ENCODE measurements at regions not wholly inside any gene's neighbourhood (a gene's known extent, or its start where the extent isn't known, plus 50 kb on each side); places are given as distances from the start of the nearest gene placed in this dataset.
"Not testable (repeated sequence)": the region's sequence is repeated elsewhere in the genome, so short reads cannot be mapped to it uniquely, and the experiment has no call there.

GRCh38 chr11:112514011-112514740 is 253.5 kb upstream of the PLET1 start:
- DNase-seq (ENCODE audit: low read depth) = no peak

GRCh38 chr11:112516261-112516660 is 255.6 kb upstream of the PLET1 start:
- DNase-seq (ENCODE audit: low read depth) = no peak

DNA sequence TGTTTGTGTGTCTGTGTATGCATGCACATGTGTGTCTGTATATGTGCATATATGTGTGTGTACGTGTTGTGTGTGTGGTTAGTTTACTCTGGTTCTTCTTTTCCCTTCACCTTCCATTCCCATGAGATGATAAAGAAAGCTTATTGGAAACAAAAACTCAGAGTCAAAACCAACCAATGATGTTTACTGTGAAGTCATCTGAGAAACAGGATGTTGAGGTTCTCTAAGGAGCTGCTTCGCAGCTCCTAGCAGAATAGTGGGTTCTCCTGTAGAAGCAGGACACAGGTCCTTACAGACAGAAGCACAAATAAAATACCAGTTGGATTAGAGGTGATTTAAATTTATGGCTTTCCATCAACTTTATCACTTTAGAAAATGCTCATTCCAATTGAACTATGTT is 256.1 kb upstream of the PLET1 start:
- DNase-seq (ENCODE audit: low read depth) = no peak

- no peak for DNase-seq (ENCODE audit: low read depth)
Observed at GRCh38 chr11:112518371-112518770, 257.7 kb upstream of the PLET1 start.

DNA sequence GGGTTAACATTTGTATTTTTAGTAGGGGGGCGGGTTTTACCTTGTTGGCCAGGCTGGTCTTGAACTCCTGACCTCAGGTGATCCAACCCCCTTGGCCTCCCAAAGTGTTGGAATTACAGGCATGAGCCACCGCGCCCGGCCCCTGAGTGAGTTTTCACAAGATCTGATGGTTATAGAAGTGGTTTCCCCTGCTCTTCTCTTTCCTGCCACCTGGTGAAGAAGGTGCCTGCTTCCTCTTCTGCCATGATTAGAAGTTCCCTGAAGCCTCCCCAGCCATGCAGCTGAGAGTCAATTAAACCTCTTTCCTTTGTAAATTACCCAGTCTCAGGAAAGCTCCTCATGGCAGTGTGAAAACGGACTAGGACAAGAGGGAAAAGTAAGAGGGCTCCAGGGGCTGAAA is 259.1 kb upstream of the PLET1 start:
- DNase-seq (ENCODE audit: low read depth) = no peak

GRCh38 chr11:112520354-112520753 is 259.7 kb upstream of the PLET1 start:
- no peak for DNase-seq (ENCODE audit: low read depth)

DNA sequence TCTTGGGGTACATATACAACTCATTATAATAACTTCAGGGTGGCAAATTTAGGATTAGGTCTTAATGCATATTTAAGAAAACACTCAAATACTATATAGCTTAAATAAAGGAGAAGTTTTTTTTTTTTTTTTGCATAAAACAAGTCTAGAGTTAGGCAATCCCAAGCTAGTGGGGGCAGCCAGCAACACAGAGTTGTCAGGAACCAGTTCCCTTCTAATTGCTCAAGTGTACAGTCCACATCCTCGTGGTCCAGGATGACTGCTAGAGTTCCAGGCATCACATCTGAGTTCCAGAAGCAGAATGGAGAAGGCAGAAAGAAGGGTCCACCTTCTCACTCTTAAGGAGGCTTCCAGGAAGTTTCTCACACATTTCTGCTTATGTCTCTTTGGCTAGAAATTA is 261.9 kb upstream of the PLET1 start:
- no peak for DNase-seq (ENCODE audit: low read depth)

- no peak for DNase-seq (ENCODE audit: low read depth)
Observed at GRCh38 chr11:112523031-112523430, 262.4 kb upstream of the PLET1 start.

DNA sequence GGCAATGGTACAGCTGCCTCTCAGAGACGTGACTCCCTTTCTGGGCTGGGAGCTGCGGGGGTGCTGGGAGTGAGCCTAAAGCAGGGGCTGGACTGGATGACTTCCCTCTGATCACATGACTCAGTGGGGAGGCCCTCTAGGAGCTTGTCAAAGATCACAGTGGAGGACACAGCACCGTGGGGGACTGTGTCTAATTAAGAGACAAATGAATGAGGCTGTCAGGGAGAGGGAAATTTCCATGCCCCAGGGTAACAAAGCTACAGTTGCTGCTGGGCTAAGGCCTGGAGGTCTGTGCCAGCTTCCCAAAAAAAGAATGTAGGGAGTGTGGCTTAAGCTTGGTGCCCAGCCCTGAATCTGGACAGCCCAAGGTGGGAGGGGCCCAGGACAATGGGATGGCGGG is 262.8 kb upstream of the PLET1 start:
- DNase-seq (ENCODE audit: low read depth) = no peak

DNA sequence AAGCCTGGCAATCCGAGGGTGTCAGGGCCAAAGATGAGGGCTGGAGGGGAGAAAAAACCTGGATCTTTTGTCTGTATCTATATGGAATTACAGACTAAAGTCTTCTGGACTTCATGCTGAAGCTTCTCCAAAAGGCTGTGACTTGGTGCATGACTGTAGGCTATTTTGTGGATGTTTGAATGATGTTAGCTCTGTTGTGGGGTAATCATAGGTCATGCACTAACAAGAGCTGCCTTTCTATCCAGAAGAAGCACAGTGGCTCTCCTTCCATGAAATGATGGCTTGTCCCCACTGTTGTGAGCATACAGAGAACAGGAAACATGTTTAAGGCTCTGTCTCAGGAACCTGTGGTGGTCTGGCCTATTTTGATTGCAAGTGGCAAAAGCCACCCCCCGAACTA is 263.3 kb upstream of the PLET1 start:
- DNase-seq (ENCODE audit: low read depth) = no peak

GRCh38 chr11:112524798-112525197 is 264.1 kb upstream of the PLET1 start:
- DNase-seq (ENCODE audit: low read depth) = no peak

DNA sequence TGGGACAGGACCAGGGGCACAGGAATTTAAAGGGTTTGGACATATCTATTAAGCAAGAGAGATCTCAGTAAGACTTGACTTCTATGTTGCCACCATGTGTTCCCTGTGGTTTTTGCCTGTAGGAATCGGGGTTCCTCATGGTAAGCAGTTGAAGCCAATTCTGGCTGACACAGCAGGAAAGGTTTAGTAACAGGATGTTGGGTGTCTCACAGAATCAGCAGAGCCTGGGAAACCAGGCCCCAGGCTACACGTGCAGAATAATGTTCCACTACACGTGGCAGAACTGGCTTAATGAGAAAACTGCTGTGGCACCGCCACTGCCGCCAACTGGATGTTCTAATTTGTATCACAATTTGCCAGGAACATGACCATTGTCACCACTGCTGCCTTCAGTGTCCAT is 264.6 kb upstream of the PLET1 start:
- DNase-seq (ENCODE audit: low read depth) = no peak

DNA sequence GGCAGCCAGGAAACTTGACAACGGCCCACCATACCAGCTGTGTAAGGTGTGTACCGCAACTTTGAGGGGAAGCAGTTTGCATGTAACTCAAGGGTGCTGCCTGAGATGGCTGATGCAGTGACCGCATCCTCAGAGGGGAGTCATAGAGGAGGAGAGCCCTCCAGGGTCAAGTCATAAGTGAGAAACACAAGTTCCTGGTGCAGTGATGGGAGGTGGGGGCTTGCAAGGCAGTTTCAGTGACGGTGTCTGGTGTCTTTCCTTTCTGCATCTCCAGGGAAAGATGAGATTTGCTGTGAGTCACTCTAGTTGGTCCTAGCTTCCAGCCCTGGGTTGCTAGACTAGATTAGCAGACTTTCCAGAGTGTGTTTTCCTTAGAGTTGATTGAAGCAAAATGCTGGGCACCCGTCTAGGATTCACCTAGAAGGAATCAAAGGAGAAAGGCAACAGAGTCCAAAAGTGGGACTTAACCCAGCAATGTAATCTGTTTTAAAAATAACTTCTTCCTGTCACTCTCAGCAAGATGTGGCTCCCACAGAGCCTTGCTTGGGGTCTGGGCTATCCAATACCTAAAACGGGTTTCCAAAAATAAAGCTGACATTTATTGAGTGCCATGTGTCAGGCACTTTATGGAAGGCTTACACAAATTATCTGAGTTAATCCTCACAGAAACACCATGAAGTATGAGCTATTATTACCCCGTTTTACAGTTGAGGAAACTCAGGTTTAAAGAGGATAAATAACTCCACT is 265.4 kb upstream of the PLET1 start:
- no peak for DNase-seq (ENCODE audit: low read depth)

DNA sequence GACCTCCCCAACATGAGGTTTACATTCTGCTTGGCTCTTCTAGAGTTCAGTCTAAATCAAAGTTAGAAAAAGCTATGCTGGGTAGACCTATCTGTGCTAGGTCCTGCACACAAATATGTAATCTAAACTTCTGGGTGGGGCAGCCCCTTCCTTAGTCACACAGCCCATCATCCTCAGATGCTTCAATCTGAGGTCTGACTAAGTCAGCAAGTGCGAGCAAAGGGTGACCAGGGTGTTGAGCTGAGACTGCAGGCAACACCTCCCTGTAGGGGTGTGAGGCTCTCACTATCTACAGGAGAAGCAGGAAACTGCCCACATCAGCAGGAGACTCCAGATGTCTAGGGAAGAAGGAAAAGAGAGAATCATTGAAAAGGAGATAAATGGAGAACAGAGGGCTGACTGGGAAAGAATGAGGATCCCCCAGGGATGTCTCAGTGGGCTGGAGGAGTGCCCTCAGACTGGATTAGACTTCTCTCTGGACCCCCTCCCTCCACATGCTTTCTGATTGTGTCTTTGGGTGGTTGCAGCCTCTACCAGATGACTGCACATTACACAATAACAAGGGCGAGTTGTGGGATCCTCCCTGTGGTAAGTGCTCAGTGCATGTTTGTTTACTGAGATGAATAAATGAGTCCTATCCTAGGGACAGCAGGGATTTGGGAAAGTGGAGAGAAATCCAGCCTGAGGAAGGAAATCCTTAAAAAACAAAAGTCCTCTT is 266.2 kb upstream of the PLET1 start:
- no peak for DNase-seq (ENCODE audit: low read depth)

GRCh38 chr11:112529071-112529470 is 268.4 kb upstream of the PLET1 start:
- no peak for DNase-seq (ENCODE audit: low read depth)

GRCh38 chr11:112532506-112532905 is 271.8 kb upstream of the PLET1 start:
- no peak for DNase-seq (ENCODE audit: low read depth)

- DNase-seq (ENCODE audit: low read depth) = no peak
Observed at GRCh38 chr11:112533682-112534081, 273.0 kb upstream of the PLET1 start.

DNA sequence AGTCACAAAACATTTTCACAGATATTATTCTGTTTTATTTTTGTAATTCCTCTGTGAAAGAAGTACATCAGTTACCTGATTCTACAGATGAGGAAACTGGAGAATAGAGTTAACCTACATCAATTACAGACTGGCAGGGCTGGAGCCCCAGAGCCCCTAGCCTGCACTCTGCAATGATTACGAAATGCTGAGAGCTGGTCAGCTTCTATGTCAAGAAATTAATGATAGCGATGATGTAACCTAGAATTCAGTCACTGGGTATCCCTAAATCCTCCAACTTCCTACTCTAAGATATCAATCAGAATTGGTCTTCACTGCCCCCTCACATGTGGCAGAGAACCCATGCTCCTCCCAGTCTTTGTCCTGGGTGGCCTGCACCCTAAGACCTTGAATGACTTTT is 273.5 kb upstream of the PLET1 start:
- no peak for DNase-seq (ENCODE audit: low read depth)

DNA sequence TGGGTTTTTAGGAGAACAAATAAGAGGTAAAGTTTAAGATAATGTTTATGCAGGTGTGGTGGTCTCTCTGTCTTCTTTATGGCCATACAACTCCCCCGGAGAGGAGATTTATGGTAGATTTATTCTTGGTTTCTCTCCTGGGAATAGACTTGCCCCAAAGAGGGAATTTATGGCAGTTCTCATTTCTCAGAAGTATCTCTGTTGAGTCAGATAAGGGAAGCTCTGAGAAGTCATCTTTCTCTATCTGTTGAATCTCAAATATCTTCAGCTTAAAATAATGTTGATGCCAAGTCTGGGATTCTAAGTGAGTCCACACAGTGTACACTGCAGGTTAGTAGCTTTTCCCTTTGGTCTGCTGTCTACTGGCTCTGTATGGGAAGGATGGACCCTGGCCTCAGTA is 276.4 kb upstream of the PLET1 start:
- no peak for DNase-seq (ENCODE audit: low read depth)

GRCh38 chr11:112537846-112538330 is 277.2 kb upstream of the PLET1 start:
- DNase-seq (ENCODE audit: low read depth) = no peak

- no peak for DNase-seq (ENCODE audit: low read depth)
Observed at GRCh38 chr11:112538534-112539280, 278.0 kb upstream of the PLET1 start.

GRCh38 chr11:112539281-112539555 is 278.6 kb upstream of the PLET1 start:
- not testable (repeated sequence) for DNase-seq (ENCODE audit: low read depth)

DNA sequence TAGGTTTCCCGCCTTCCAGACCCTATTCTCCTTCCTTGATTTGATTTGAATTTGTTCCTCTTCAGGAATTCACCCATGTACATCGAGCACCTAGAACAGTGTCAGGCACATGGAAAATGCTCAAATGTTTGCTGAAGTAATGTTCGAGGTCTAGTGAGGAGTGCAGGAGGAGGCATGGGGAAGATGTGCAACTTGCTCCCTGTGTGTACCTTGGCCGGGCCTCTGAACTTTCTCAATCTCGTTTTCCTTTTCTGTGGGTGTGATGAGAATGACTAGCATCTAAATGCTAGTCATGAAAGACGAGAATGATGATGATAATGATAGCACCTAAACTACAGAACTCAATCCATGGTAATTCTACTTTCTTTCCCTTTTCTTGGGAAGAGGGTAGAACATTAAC is 279.1 kb upstream of the PLET1 start:
- DNase-seq (ENCODE audit: low read depth) = no peak

All from CMK (cell line).